A673 (cell line): ENCODE measurements at regions not wholly inside any gene's neighbourhood (a gene's known extent, or its start where the extent isn't known, plus 50 kb on each side); places are given as distances from the start of the nearest gene placed in this dataset.

ENCODE experiments used
- EZH2 ChIP-seq: fragments of 200-600 bp; sonication (generic); IDR thresholded peaks from 2 replicates; pipeline ENCODE4 v1.6.1; 2017; ENCODE audit warnings: borderline replicate concordance, low read depth, mild to moderate bottlenecking, mixed read lengths, antibody characterized with exemption, low read length; ENCODE audit not compliant: poor library complexity, severe bottlenecking
- TF ChIP-seq, protein P1 (sequence below): fragments of 300-800, 200-600 bp; sonication (generic); conservative IDR thresholded peaks from 2 replicates; pipeline ENCODE4 v1.5.1; 2017; ENCODE audit warnings: low read depth, mild to moderate bottlenecking, antibody characterized with exemption, low read length, moderate library complexity, mixed read lengths

GRCh38 chr9:29769019-29769418, 2195.7 kb upstream of the C9orf72 start:
- TF ChIP-seq EZH2, result no peak
- TF ChIP-seq, protein P1, sequence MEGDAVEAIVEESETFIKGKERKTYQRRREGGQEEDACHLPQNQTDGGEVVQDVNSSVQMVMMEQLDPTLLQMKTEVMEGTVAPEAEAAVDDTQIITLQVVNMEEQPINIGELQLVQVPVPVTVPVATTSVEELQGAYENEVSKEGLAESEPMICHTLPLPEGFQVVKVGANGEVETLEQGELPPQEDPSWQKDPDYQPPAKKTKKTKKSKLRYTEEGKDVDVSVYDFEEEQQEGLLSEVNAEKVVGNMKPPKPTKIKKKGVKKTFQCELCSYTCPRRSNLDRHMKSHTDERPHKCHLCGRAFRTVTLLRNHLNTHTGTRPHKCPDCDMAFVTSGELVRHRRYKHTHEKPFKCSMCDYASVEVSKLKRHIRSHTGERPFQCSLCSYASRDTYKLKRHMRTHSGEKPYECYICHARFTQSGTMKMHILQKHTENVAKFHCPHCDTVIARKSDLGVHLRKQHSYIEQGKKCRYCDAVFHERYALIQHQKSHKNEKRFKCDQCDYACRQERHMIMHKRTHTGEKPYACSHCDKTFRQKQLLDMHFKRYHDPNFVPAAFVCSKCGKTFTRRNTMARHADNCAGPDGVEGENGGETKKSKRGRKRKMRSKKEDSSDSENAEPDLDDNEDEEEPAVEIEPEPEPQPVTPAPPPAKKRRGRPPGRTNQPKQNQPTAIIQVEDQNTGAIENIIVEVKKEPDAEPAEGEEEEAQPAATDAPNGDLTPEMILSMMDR, result no peak
